ENCODE measurements at regions not wholly inside any gene's neighbourhood (a gene's known extent, or its start where the extent isn't known, plus 50 kb on each side); places are given as distances from the start of the nearest gene placed in this dataset.

DNA sequence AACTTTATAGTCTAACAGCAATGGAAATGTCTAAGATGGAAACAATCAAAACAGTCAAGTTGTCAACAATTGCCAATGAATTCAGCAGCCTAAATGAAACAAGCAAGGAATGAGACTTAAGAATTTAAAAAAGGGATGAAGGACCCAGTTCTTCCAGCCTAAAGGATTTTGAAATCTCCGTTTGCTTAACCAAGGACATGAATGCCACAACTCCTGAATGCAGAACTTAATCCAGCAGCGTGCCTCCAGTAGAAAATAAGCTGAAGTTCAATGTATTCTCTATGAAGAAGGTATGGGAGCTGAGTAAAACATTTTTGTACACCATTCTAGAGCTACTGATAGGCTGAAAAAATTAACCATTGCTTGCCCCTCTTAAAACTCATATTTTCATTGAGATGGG, 411.3 kb downstream of the ARHGEF28 start:
- intact Hi-C loops (cut with micrococcal nuclease; ENCODE audit: unreplicated experiment) = loop anchor here (5.0 kb wide), 2 partner anchors 135 to 360 kb away; no protein-coding TSS in a partner anchor
- Histone ChIP-seq H3K9me3 (no peaks in the 10 kb centered on the region), H3K4me3 (ENCODE audit: low read depth, low read length) (no peak overlapping the region), H3K4me1 (0 out of 2 replicates have a peak, but pooled peaks cover 5% of the 10 kb centered on the region), H3K27me3 (replicated peaks; ENCODE audit: control insufficient read depth, insufficient read depth, low read length) (no peaks in the 10 kb centered on the region), H3K36me3 (ENCODE audit: control insufficient read depth, insufficient read depth, low read length) (no peaks in the 10 kb centered on the region)
- no peak for DNase-seq
- Mint-ChIP-seq H3K4me3 (ENCODE audit: unreplicated experiment) (no peak overlapping the region), H3K27me3 (ENCODE audit: insufficient read depth, unreplicated experiment) (no peaks in the 10 kb centered on the region), H3K9me3 (ENCODE audit: unreplicated experiment) (no peaks in the 10 kb centered on the region), H3K27ac (ENCODE audit: unreplicated experiment) (no peak overlapping the region), H3K36me3 (ENCODE audit: insufficient read depth, unreplicated experiment) (no peaks in the 10 kb centered on the region), H3K4me1 (ENCODE audit: low read depth, unreplicated experiment) (peaks cover 7% of the 10 kb centered on the region)
- POLR2A ChIA-PET = no interaction called here
- CTCF ChIA-PET = no interaction called here
- no TSS peak for BruUV-seq (replicated peaks)
- TF ChIP-seq, protein P1, sequence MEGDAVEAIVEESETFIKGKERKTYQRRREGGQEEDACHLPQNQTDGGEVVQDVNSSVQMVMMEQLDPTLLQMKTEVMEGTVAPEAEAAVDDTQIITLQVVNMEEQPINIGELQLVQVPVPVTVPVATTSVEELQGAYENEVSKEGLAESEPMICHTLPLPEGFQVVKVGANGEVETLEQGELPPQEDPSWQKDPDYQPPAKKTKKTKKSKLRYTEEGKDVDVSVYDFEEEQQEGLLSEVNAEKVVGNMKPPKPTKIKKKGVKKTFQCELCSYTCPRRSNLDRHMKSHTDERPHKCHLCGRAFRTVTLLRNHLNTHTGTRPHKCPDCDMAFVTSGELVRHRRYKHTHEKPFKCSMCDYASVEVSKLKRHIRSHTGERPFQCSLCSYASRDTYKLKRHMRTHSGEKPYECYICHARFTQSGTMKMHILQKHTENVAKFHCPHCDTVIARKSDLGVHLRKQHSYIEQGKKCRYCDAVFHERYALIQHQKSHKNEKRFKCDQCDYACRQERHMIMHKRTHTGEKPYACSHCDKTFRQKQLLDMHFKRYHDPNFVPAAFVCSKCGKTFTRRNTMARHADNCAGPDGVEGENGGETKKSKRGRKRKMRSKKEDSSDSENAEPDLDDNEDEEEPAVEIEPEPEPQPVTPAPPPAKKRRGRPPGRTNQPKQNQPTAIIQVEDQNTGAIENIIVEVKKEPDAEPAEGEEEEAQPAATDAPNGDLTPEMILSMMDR (IDR thresholded peaks at IDR 0.05; ENCODE audit: insufficient read depth in 1 of 2, low read depth in 1 of 2, low read length in 1 of 2, severe bottlenecking in 1 of 2, unreplicated experiment in 1 of 2) = no peak

DNA sequence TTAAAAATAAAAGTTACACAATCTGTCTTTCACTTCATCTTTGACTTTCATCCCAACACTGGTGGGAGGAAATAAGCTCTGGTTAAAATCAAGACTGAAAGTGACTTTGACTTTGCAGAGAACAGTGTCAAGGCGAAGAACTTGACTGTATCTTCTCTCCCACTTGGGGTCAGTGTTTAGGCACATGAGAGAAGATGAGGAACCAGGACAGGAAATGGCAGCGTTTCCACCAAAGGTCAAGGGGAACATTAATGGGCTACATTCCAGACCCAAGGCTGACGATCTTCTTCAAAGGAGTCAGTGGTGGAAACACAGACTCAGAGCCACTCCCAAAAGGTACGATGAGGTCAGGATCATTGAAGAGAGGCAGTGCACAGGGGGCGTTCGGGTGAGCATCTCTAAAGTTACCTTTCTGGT, 409.5 kb downstream of the ARHGEF28 start:
- H3K27ac Mint-ChIP-seq (ENCODE audit: unreplicated experiment) = no peak overlapping the region
- no peak overlapping the region for H3K4me3 Mint-ChIP-seq (ENCODE audit: unreplicated experiment)
- no peaks in the 10 kb centered on the region for H3K27me3 Mint-ChIP-seq (ENCODE audit: insufficient read depth, unreplicated experiment)
- POLR2A ChIA-PET = no interaction called here
- H3K4me1 ChIP-seq = 0 out of 2 replicates have a peak, but pooled peaks cover 5% of the 10 kb centered on the region
- no peaks in the 10 kb centered on the region for H3K27me3 ChIP-seq (replicated peaks; ENCODE audit: control insufficient read depth, insufficient read depth, low read length)
- no peak overlapping the region for H3K4me3 ChIP-seq (ENCODE audit: low read depth, low read length)
- TF ChIP-seq, protein P1 (IDR thresholded peaks at IDR 0.05; ENCODE audit: insufficient read depth in 1 of 2, low read depth in 1 of 2, low read length in 1 of 2, severe bottlenecking in 1 of 2, unreplicated experiment in 1 of 2) = peak; percentile 40 to 46
- DNase-seq = peak; percentile 63 to 71
- no TSS peak for BruUV-seq (replicated peaks)
- H3K36me3 ChIP-seq (ENCODE audit: control insufficient read depth, insufficient read depth, low read length) = no peaks in the 10 kb centered on the region
- CTCF ChIA-PET = interaction anchor here (0.6 kb wide), 1 partner anchor 1289 kb away, joined by 3 read pairs; no protein-coding TSS in a partner anchor
- intact Hi-C loops (cut with micrococcal nuclease; ENCODE audit: unreplicated experiment) = loop anchor here (1.0 to 5.0 kb wide), 5 partner anchors 93 to 614 kb away; no protein-coding TSS in a partner anchor
- H3K9me3 ChIP-seq = no peaks in the 10 kb centered on the region
- no peaks in the 10 kb centered on the region for H3K9me3 Mint-ChIP-seq (ENCODE audit: unreplicated experiment)
- H3K36me3 Mint-ChIP-seq (ENCODE audit: insufficient read depth, unreplicated experiment) = no peaks in the 10 kb centered on the region
- peaks cover 7% of the 10 kb centered on the region for H3K4me1 Mint-ChIP-seq (ENCODE audit: low read depth, unreplicated experiment)

GRCh38 chr5:74034733-74035132, 408.7 kb downstream of the ARHGEF28 start:
- H3K4me3 ChIP-seq (ENCODE audit: low read depth, low read length) = no peak overlapping the region
- H3K36me3 Mint-ChIP-seq (ENCODE audit: insufficient read depth, unreplicated experiment) = no peaks in the 10 kb centered on the region
- 0 out of 2 replicates have a peak, but pooled peaks cover 5% of the 10 kb centered on the region for H3K4me1 ChIP-seq
- no TSS peak for BruUV-seq (replicated peaks)
- H3K36me3 ChIP-seq (ENCODE audit: control insufficient read depth, insufficient read depth, low read length) = no peaks in the 10 kb centered on the region
- no peaks in the 10 kb centered on the region for H3K27me3 ChIP-seq (replicated peaks; ENCODE audit: control insufficient read depth, insufficient read depth, low read length)
- DNase-seq = no peak
- POLR2A ChIA-PET = no interaction called here
- H3K27ac Mint-ChIP-seq (ENCODE audit: unreplicated experiment) = no peak overlapping the region
- intact Hi-C loops (cut with micrococcal nuclease; ENCODE audit: unreplicated experiment) = loop anchor here (1.0 to 5.0 kb wide), 5 partner anchors 94 to 615 kb away; no protein-coding TSS in a partner anchor
- no peaks in the 10 kb centered on the region for H3K27me3 Mint-ChIP-seq (ENCODE audit: insufficient read depth, unreplicated experiment)
- H3K9me3 Mint-ChIP-seq (ENCODE audit: unreplicated experiment) = no peaks in the 10 kb centered on the region
- no peak overlapping the region for H3K4me3 Mint-ChIP-seq (ENCODE audit: unreplicated experiment)
- CTCF ChIA-PET = interaction anchor here (0.6 kb wide), 1 partner anchor 1290 kb away, joined by 3 read pairs; no protein-coding TSS in a partner anchor
- TF ChIP-seq, protein P1 (IDR thresholded peaks at IDR 0.05; ENCODE audit: insufficient read depth in 1 of 2, low read depth in 1 of 2, low read length in 1 of 2, severe bottlenecking in 1 of 2, unreplicated experiment in 1 of 2) = no peak
- H3K9me3 ChIP-seq = no peaks in the 10 kb centered on the region
- peaks cover 7% of the 10 kb centered on the region for H3K4me1 Mint-ChIP-seq (ENCODE audit: low read depth, unreplicated experiment)
